Type B pancreatic cell (in vitro differentiated cells): ENCODE measurements at regions not wholly inside any gene's neighbourhood (a gene's known extent, or its start where the extent isn't known, plus 50 kb on each side); places are given as distances from the start of the nearest gene placed in this dataset.

Experiments
- DNase-seq: peaks from one replicate; pipeline ENCODE4 v3.0.0; 2021; ENCODE audit warnings: mixed read lengths; ENCODE audit not compliant: unreplicated experiment; ENCODE audit errors: extremely low spot score
- H3K27ac Mint-ChIP-seq: 2 replicates; pipeline ENCODE4 v1.8.0; 2021; ENCODE audit warnings: mild to moderate bottlenecking, mixed read lengths
- H3K27me3 Mint-ChIP-seq: 2 replicates; pipeline ENCODE4 v1.8.0; 2021; ENCODE audit warnings: mixed read lengths
- H3K36me3 Mint-ChIP-seq: 2 replicates; pipeline ENCODE4 v1.8.0; 2021; ENCODE audit warnings: mixed read lengths
- H3K4me1 Mint-ChIP-seq: one replicate; pipeline ENCODE4 v1.8.0; 2021; ENCODE audit warnings: mixed read lengths; ENCODE audit not compliant: unreplicated experiment
- H3K4me3 Mint-ChIP-seq: 2 replicates; pipeline ENCODE4 v1.8.0; 2021; ENCODE audit warnings: mild to moderate bottlenecking, mixed read lengths
- H3K9me3 Mint-ChIP-seq: 2 replicates; pipeline ENCODE4 v1.8.0; 2021; ENCODE audit warnings: mixed read lengths
- TF ChIP-seq, protein P1 (sequence below): fragments of 200-600 bp; sonication (generic); conservative IDR thresholded peaks from 2 replicates; pipeline ENCODE4 v1.5.0; 2021; ENCODE audit warnings: antibody characterized with exemption, mild to moderate bottlenecking

DNA sequence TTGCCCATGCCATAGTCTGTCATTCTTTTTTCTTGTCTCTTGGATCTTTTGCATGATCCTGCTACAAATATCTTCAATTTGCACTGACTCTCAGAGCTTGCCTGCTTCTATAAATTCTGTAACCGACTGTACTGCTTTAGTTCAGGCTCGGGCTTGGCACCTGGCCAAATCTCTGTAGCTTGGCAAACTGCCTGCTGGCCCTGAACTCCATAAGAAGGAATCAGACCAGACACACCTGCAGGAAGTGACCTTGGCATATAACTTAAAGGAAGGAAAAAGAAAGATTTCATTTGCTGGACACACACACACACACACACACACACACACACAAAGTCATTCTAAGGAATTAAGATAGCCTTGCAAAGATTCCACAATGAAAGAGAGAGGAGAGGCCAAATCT, 291.2 kb upstream of the DDX18 start:
- Mint-ChIP-seq H3K27me3 (no peaks in the 10 kb centered on the region), H3K9me3 (no peaks in the 10 kb centered on the region), H3K36me3 (no peaks in the 10 kb centered on the region), H3K4me3 (no peak overlapping the region), H3K4me1 (no peaks in the 10 kb centered on the region), H3K27ac (no peak overlapping the region)
- peak; percentile 83 for DNase-seq
- TF ChIP-seq, protein P1, sequence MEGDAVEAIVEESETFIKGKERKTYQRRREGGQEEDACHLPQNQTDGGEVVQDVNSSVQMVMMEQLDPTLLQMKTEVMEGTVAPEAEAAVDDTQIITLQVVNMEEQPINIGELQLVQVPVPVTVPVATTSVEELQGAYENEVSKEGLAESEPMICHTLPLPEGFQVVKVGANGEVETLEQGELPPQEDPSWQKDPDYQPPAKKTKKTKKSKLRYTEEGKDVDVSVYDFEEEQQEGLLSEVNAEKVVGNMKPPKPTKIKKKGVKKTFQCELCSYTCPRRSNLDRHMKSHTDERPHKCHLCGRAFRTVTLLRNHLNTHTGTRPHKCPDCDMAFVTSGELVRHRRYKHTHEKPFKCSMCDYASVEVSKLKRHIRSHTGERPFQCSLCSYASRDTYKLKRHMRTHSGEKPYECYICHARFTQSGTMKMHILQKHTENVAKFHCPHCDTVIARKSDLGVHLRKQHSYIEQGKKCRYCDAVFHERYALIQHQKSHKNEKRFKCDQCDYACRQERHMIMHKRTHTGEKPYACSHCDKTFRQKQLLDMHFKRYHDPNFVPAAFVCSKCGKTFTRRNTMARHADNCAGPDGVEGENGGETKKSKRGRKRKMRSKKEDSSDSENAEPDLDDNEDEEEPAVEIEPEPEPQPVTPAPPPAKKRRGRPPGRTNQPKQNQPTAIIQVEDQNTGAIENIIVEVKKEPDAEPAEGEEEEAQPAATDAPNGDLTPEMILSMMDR = no peak

DNA sequence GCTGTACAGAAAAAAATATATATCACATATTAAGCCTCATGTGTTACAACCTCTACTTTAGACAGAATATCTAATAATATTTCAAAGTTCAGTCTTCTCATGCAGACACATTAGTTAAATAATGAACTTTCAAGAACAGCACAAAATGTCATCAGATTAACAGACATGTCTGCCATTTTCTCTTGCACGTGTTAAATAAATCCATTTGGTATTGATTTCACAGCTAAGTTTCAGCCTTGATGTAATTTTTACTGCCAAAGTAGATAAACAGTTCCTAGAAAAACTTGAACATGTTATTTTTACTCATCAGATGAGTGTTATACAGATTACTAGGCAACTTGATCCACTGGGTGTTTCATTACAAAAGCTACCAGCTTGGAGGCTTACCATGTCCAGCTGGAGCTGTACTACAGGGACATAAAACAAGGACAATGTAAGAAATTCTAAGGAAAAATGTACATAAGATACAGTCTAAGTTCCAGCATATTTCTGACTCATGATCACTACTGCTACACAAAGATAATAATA, 290.7 kb upstream of the DDX18 start:
- Mint-ChIP-seq H3K4me1 (no peaks in the 10 kb centered on the region), H3K27ac (no peak overlapping the region)

DNA sequence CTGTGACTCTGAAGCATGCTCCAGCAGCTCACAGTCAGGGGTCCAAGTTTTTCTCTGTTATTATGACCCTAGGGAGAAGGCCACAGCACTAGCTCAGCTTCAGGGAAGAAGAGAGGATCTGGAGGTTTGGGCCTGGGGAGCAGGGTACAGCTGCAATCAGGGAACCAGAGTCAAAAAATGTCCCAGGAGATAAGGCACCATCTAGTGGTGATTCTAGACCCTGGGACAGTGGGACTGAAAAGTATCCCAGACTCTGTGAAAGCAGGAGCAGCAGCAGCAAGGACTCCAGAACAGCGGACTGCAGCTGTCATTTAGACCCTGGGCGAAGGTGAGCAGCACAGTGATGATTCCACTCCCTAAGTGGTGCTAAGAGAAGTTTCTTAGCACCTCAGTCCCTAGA, 278.4 kb upstream of the DDX18 start:
- no peak overlapping the region for H3K27ac Mint-ChIP-seq
- H3K36me3 Mint-ChIP-seq = no peaks in the 10 kb centered on the region
- TF ChIP-seq, protein P1 = peak; percentile 66
- no peaks in the 10 kb centered on the region for H3K27me3 Mint-ChIP-seq
- no peaks in the 10 kb centered on the region for H3K4me1 Mint-ChIP-seq
- no peaks in the 10 kb centered on the region for H3K9me3 Mint-ChIP-seq
- H3K4me3 Mint-ChIP-seq = no peak overlapping the region
- no peak for DNase-seq

More for the DNA sequence above, 290.7 kb upstream of the DDX18 start:
- no peaks in the 10 kb centered on the region for H3K36me3 Mint-ChIP-seq
- TF ChIP-seq, protein P1 = no peak
- H3K4me3 Mint-ChIP-seq = no peak overlapping the region
- H3K27me3 Mint-ChIP-seq = no peaks in the 10 kb centered on the region
- no peak for DNase-seq
- H3K9me3 Mint-ChIP-seq = no peaks in the 10 kb centered on the region

DNA sequence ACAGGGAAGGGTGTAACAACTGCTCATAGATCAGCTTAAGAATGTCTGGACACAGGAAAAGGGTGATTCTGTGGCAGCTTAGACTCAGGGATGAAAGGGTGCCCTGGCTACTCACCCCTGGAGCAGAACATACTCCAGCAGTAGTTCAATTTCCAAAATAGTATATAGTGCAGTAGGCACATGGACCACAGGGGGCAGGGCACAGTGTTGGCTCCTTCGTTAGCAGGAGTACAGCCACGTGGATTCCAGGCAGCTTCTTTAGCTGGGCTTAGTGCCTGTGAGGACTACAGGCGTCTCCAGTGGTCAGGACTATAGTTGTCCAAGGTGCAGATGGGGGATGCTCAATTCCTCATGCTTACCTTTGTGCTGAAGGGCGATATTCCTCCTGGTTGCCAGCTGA, 277.5 kb upstream of the DDX18 start:
- Mint-ChIP-seq H3K4me1 (no peaks in the 10 kb centered on the region), H3K36me3 (no peaks in the 10 kb centered on the region), H3K9me3 (no peaks in the 10 kb centered on the region), H3K27me3 (no peaks in the 10 kb centered on the region), H3K27ac (no peak overlapping the region), H3K4me3 (no peak overlapping the region)
- DNase-seq = no peak
- TF ChIP-seq, protein P1 = no peak

DNA sequence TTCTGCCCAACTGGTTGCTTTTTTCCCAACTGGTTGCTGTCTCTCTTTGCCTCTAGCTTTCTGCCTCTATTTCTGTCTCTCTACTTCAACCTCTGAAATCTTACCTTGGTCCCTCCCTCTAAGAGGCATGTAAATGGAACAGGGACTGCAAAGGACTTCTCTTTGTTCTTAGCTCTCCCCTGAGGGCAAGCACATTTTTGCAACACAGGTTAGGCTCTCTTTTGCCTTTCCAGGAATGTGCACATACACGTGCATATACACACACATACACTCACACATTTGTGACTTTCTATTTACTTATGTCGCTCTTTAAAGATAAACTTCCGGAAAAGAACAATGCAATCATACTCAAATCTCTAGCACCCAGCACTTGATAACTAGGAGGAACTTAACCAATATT, 262.6 kb upstream of the DDX18 start:
- DNase-seq = no peak
- Mint-ChIP-seq H3K36me3 (no peaks in the 10 kb centered on the region), H3K27ac (peak overlapping the region; percentile 22), H3K4me1 (peaks cover 3% of the 10 kb centered on the region), H3K9me3 (no peaks in the 10 kb centered on the region), H3K27me3 (no peaks in the 10 kb centered on the region), H3K4me3 (no peak overlapping the region)
- TF ChIP-seq, protein P1 = no peak

DNA sequence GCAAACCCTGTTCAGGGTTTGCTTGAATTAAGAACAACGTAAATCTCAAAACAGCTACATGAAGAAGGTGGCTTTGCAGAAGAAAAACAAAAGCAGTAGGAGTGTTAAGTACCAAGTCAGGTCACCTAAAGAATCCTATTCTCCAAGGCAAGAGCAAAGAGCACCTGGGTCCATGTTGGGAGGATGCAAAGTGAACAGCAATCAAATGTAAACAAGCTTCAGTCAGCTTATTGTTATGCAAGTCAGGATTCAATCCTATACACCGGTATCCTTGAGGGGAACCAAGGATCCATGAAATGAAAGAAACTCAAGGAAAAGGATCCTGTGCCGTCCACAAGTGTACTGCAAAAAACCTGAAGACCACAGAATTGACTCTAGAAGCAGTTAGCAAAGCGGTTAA, 261.0 kb upstream of the DDX18 start:
- H3K36me3 Mint-ChIP-seq = no peaks in the 10 kb centered on the region
- H3K9me3 Mint-ChIP-seq = no peaks in the 10 kb centered on the region
- no peaks in the 10 kb centered on the region for H3K27me3 Mint-ChIP-seq
- no peak overlapping the region for H3K27ac Mint-ChIP-seq
- TF ChIP-seq, protein P1 = no peak
- peaks cover 3% of the 10 kb centered on the region for H3K4me1 Mint-ChIP-seq
- no peak overlapping the region for H3K4me3 Mint-ChIP-seq
- no peak for DNase-seq
